Tibial artery (tissue), 4 donors: ENCODE measurements at regions not wholly inside any gene's neighbourhood (a gene's known extent, or its start where the extent isn't known, plus 50 kb on each side); places are given as distances from the start of the nearest gene placed in this dataset.
"Not testable (repeated sequence)": the region's sequence is repeated elsewhere in the genome, so short reads cannot be mapped to it uniquely, and the experiment has no call there.

ENCODE experiments used
- DNase-seq, 2 donors: peaks; one replicate each; pipeline ENCODE4 v3.0.0-alpha.2; 2019
- H3K27ac ChIP-seq, 2 donors: fragments of 200-600 bp; sonication (generic) in 1 of 2; 1 replicate in 1 of 2; 2 replicates in 1 of 2; pipeline ENCODE4 v1.5.1; 2018 to 2019; ENCODE audit warnings: mild to moderate bottlenecking in 1 of 2
- H3K27me3 ChIP-seq, 2 donors: fragments of 200-600 bp; sonication (generic) in 1 of 2; one replicate each; pipeline versions ENCODE4 v1.5.1 to v1.6.0; 2016 to 2019
- H3K36me3 ChIP-seq, 3 donors: fragments of 200-600 bp; sonication (generic) in 2 of 3; one replicate each; pipeline ENCODE4 v1.5.1; 2016 to 2019; ENCODE audit warnings: mild to moderate bottlenecking in 2 of 3
- H3K4me1 ChIP-seq, 4 donors: fragments of 200-600 bp; sonication (generic) in 2 of 4; 1 replicate in 3 of 4; 2 replicates in 1 of 4; pipeline ENCODE4 v1.5.1; 2016 to 2019
- H3K4me3 ChIP-seq, 2 donors: fragments of 200-600 bp; sonication (generic) in 1 of 2; 1 replicate in 1 of 2; 2 replicates in 1 of 2; pipeline ENCODE4 v1.5.1; 2018 to 2019; ENCODE audit warnings: mild to moderate bottlenecking in 2 of 2
- H3K9me3 ChIP-seq, 3 donors: fragments of 200-600 bp; sonication (generic) in 1 of 3; one replicate each; pipeline ENCODE4 v1.5.1; 2016 to 2019
- CTCF ChIP-seq, 2 experiments: fragments of 200-600 bp in 1 of 2; fragments of 450-650 bp in 1 of 2; IDR thresholded peaks; one replicate each; pipeline ENCODE4 v1.5.1; 2017 to 2019; ENCODE audit warnings: antibody characterized with exemption in 2 of 2, mild to moderate bottlenecking in 1 of 2, moderate library complexity in 1 of 2
- intact Hi-C: fragments of 100-400 bp; cut with DNase I; formaldehyde crosslinking; loops from one replicate; pipeline ENCODE4 v1.15.0; 2023; ENCODE audit warnings: low total_unique reads

DNA sequence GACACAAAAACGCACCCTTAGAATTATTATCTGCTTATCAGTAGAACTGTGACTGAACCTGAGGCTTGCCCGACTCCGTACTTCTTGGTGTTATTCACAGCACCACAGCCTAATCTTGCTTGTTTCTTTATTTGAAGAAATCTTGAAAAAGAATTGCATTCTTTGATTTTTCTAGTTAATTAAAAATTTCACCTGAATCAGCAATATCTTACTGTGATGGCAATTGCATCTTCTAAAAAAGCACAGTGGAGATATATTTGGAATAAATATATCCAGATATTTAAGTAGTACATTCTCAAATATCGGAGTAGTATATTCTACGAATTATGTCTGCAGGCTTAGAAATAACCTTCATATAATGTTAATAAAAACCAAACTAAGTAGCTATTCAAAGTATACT lies 90.1 kb upstream of the LYSMD4 start:
- Histone ChIP-seq H3K4me3 (no peak overlapping the region), H3K27ac (no peak overlapping the region), H3K36me3 (peaks cover 0 to 15% (median 0%) of the 10 kb centered on the region in 3 donors), H3K27me3 (no peaks in the 10 kb centered on the region), H3K4me1 (no peaks in the 10 kb centered on the region), H3K9me3 (no peaks in the 10 kb centered on the region)
- intact Hi-C loops: no loop called here
- no peak for DNase-seq
- TF ChIP-seq CTCF (IDR thresholded peaks at IDR 0.05): no peak

GRCh38 chr15:99819981-99820718 lies 86.9 kb upstream of the LYSMD4 start:
- no peak for DNase-seq
- TF ChIP-seq CTCF (IDR thresholded peaks at IDR 0.05): no peak
- H3K36me3 ChIP-seq: peaks cover 0 to 6% (median 6%) of the 10 kb centered on the region in 3 donors
- no peaks in the 10 kb centered on the region for H3K27me3 ChIP-seq
- intact Hi-C loops: no loop called here
- no peaks in the 10 kb centered on the region for H3K9me3 ChIP-seq
- no peak overlapping the region for H3K27ac ChIP-seq
- no peak overlapping the region for H3K4me3 ChIP-seq
- H3K4me1 ChIP-seq: no peaks in the 10 kb centered on the region

- intact Hi-C loops: no loop called here
- Histone ChIP-seq H3K36me3 (peaks cover 0 to 10% (median 6%) of the 10 kb centered on the region in 3 donors), H3K27ac (no peak overlapping the region), H3K4me1 (no peaks in the 10 kb centered on the region), H3K4me3 (no peak overlapping the region), H3K9me3 (no peaks in the 10 kb centered on the region), H3K27me3 (no peaks in the 10 kb centered on the region)
- DNase-seq: no peak
- TF ChIP-seq CTCF (IDR thresholded peaks at IDR 0.05): no peak
Observed at GRCh38 chr15:99818872-99819271, 85.6 kb upstream of the LYSMD4 start.

- intact Hi-C loops, DNase-seq, H3K27me3 ChIP-seq, H3K9me3 ChIP-seq, H3K4me3 ChIP-seq, H3K4me1 ChIP-seq, H3K27ac ChIP-seq: not testable (repeated sequence)
- peaks cover 6 to 19% (median 11%) of the 10 kb centered on the region in 3 donors for H3K36me3 ChIP-seq
Observed at GRCh38 chr15:99816862-99817261, 83.6 kb upstream of the LYSMD4 start.

DNA sequence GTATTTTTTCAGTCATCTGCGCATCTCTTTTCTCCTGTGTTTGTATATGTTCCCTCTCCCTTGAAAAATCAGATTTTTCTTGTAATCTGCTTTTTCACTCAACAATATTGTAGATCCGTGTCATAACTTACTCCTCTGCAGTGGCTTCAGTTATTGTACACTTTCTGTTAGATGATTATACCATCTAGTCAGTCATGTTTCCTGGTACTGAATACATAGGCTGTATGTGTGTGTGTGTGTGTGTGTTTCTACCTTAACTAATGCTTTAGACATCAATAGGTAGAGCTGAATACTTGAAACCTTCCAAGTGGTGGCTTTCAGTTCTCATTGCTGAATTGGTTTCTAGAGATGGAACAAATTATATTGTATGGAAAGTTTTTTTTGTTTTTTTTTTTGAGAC lies 77.4 kb upstream of the LYSMD4 start:
- DNase-seq, H3K27ac ChIP-seq, H3K4me3 ChIP-seq, intact Hi-C loops, H3K27me3 ChIP-seq, H3K9me3 ChIP-seq, H3K4me1 ChIP-seq: not testable (repeated sequence)
- H3K36me3 ChIP-seq: peaks cover 6 to 18% (median 9%) of the 10 kb centered on the region in 3 donors

DNA sequence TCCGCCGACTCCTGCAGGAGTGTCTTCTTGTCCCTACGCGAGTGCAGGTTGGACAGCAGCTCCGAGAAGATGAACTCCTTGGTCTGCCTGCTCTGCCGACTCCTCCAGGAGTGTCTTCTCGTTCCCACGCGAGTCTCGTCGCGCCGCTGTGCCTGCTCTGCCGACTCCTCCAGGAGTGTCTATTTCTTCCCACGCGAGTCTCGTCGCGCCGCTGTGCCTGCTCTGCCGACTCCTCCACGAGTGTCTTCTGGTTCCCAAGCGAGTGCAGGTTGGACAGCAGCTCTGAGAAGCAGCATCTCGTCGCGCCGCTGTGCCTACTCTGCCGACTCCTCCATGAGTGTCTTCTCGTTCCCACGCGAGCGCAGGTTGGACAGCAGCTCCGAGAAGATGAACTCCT lies 66.6 kb upstream of the LYSMD4 start:
- H3K27ac ChIP-seq, H3K4me3 ChIP-seq, H3K4me1 ChIP-seq, H3K9me3 ChIP-seq, DNase-seq, H3K36me3 ChIP-seq, H3K27me3 ChIP-seq, intact Hi-C loops: not testable (repeated sequence)

- H3K9me3 ChIP-seq, H3K27ac ChIP-seq, intact Hi-C loops, H3K4me1 ChIP-seq, H3K4me3 ChIP-seq, H3K27me3 ChIP-seq, H3K36me3 ChIP-seq: not testable (repeated sequence)
- DNase-seq: peak in 1 of 2 donors; percentile 77
Observed at GRCh38 chr15:99799182-99799853, 66.1 kb upstream of the LYSMD4 start.

GRCh38 chr15:99796940-99797870 lies 64.0 kb upstream of the LYSMD4 start:
- H3K27me3 ChIP-seq, H3K27ac ChIP-seq, DNase-seq, H3K4me1 ChIP-seq, H3K36me3 ChIP-seq, H3K4me3 ChIP-seq, H3K9me3 ChIP-seq, intact Hi-C loops: not testable (repeated sequence)

- H3K9me3 ChIP-seq, H3K4me3 ChIP-seq, H3K27ac ChIP-seq, H3K27me3 ChIP-seq, H3K4me1 ChIP-seq, H3K36me3 ChIP-seq, intact Hi-C loops, DNase-seq: not testable (repeated sequence)
Observed at GRCh38 chr15:99791881-99792807, 58.9 kb upstream of the LYSMD4 start.

DNA sequence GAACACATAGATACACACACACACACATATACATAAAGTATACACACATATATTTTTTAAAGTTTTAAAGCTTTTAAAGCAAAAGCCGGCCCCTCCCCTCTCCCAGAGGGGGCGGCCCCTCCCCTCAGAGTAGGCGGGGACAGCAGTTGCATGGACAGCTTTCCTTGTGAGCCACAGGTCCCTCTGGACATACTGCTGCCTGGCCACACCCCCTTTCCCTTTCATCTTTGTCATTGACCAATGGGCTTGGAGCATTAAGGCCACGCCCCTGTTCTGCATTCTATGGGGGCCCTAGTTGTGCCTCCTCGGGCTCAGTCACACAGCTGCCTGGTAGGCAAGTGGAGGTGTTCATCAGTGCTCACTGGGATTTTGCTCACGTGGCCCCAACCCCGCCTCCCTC lies 57.5 kb upstream of the LYSMD4 start:
- DNase-seq, H3K4me3 ChIP-seq, H3K36me3 ChIP-seq, intact Hi-C loops, H3K27me3 ChIP-seq, H3K27ac ChIP-seq, H3K4me1 ChIP-seq, H3K9me3 ChIP-seq: not testable (repeated sequence)
